SK-MEL-5 (cell line): ENCODE measurements at regions not wholly inside any gene's neighbourhood (a gene's known extent, or its start where the extent isn't known, plus 50 kb on each side); places are given as distances from the start of the nearest gene placed in this dataset.
A peak's percentile ranks its signal among the peaks of the same experiment; 100 is the strongest.

ENCODE experiments used
- DNase-seq: peaks from one replicate; pipeline ENCODE4 v3.0.0-alpha.2; 2016; ENCODE audit warnings: low read depth, low spot score
- in situ Hi-C: cut with HindIII; loops from 2 replicates; pipeline ENCODE4 v1.10.0; 2016; ENCODE audit warnings: low sequenced_read_pairs, high pct_unique_total_duplicates, low pct_unique_long_range_greater_than_20kb

- in situ Hi-C loops: no loop called here
- peak; percentile 58 for DNase-seq
These were observed 155.0 kb downstream of the DAD1 start for GRCh38 chr14:22434030-22434429.

- DNase-seq: no peak
- in situ Hi-C loops: no loop called here
These were observed 156.0 kb downstream of the DAD1 start for GRCh38 chr14:22433069-22433468.

- in situ Hi-C loops: no loop called here
- DNase-seq: peak; percentile 90
These were observed 156.6 kb downstream of the DAD1 start for GRCh38 chr14:22432348-22432976.

GRCh38 chr14:22429546-22430294, 159.3 kb downstream of the DAD1 start:
- DNase-seq: no peak
- in situ Hi-C loops: no loop called here

GRCh38 chr14:22428700-22429291, 160.2 kb downstream of the DAD1 start:
- in situ Hi-C loops: no loop called here
- peak; percentile 8 for DNase-seq

GRCh38 chr14:22427771-22428231, 161.2 kb downstream of the DAD1 start:
- no peak for DNase-seq
- in situ Hi-C loops: no loop called here

GRCh38 chr14:22426711-22427110, 162.3 kb downstream of the DAD1 start:
- DNase-seq: no peak
- in situ Hi-C loops: no loop called here

- no peak for DNase-seq
- in situ Hi-C loops: no loop called here
These were observed 165.1 kb downstream of the DAD1 start for GRCh38 chr14:22423958-22424357.

GRCh38 chr14:22422238-22422637, 166.8 kb downstream of the DAD1 start:
- DNase-seq: no peak
- in situ Hi-C loops: no loop called here

- peak; percentile 30 for DNase-seq
- in situ Hi-C loops: no loop called here
These were observed 168.3 kb downstream of the DAD1 start for GRCh38 chr14:22420598-22421186.

GRCh38 chr14:22419620-22420019, 169.4 kb downstream of the DAD1 start:
- in situ Hi-C loops: no loop called here

GRCh38 chr14:22418631-22419030, 170.4 kb downstream of the DAD1 start:
- DNase-seq: no peak
- in situ Hi-C loops: no loop called here

More at GRCh38 chr14:22419620-22420019, 169.4 kb downstream of the DAD1 start:
- no peak for DNase-seq

GRCh38 chr14:22417914-22418313, 171.1 kb downstream of the DAD1 start:
- in situ Hi-C loops: no loop called here

GRCh38 chr14:22416193-22416592, 172.8 kb downstream of the DAD1 start:
- in situ Hi-C loops: no loop called here
- no peak for DNase-seq

More at GRCh38 chr14:22417914-22418313, 171.1 kb downstream of the DAD1 start:
- no peak for DNase-seq

- in situ Hi-C loops: no loop called here
- DNase-seq: no peak
These were observed 173.4 kb downstream of the DAD1 start for GRCh38 chr14:22415605-22415959.

GRCh38 chr14:22414876-22415604, 174.0 kb downstream of the DAD1 start:
- in situ Hi-C loops: no loop called here
- no peak for DNase-seq

GRCh38 chr14:22412926-22413411, 176.1 kb downstream of the DAD1 start:
- in situ Hi-C loops: no loop called here

More at GRCh38 chr14:22412926-22413411, 176.1 kb downstream of the DAD1 start:
- no peak for DNase-seq
